HepG2 (cell line): ENCODE measurements at regions not wholly inside any gene's neighbourhood (a gene's known extent, or its start where the extent isn't known, plus 50 kb on each side); places are given as distances from the start of the nearest gene placed in this dataset.

Source experiments
- REST ChIP-seq, 2 experiments: IDR thresholded peaks; 2 replicates each; pipeline ENCODE4 v1.6.1; 2011 to 2012; ENCODE audit warnings: low read length in 2 of 2, borderline replicate concordance in 1 of 2, low read depth in 1 of 2, mild to moderate bottlenecking in 1 of 2, moderate library complexity in 1 of 2
- YY1 ChIP-seq: IDR thresholded peaks from 2 replicates; pipeline ENCODE4 v1.6.1; 2011; ENCODE audit warnings: low read length, low read depth, moderate library complexity, mild to moderate bottlenecking; ENCODE audit not compliant: insufficient read depth, insufficient replicate concordance
- ZBED4 ChIP-seq: sonication (generic); formaldehyde crosslinking; IDR thresholded peaks from 2 replicates; pipeline ENCODE4 v1.4.0; 2020; ENCODE audit warnings: missing genetic modification reagents, borderline replicate concordance
- ZNF292 ChIP-seq: sonication (generic); formaldehyde crosslinking; IDR thresholded peaks from 2 replicates; pipeline ENCODE4 v1.8.1; 2022; ENCODE audit warnings: mild to moderate bottlenecking, low read depth, missing genetic modification reagents, borderline replicate concordance
- ZNF639 ChIP-seq: conservative IDR thresholded peaks from 2 replicates; pipeline ENCODE4 v1.6.1; 2018; ENCODE audit warnings: missing genetic modification reagents
- ZNF646 ChIP-seq: sonication (generic); formaldehyde crosslinking; IDR thresholded peaks from 2 replicates; pipeline ENCODE4 v1.9.0; 2021; ENCODE audit warnings: mild to moderate bottlenecking, missing genetic modification reagents

GRCh38 chr13:88329066-88329465, 657.9 kb downstream of the SLITRK5 start (continued):
- no peak for TF ChIP-seq ZBED4 (CRISPR knock-in tag)
- TF ChIP-seq ZNF292 (CRISPR knock-in tag) = no peak
- TF ChIP-seq ZNF639 (CRISPR knock-in tag) = no peak
- TF ChIP-seq REST (IDR thresholded peaks at IDR 0.05; ENCODE audit: borderline replicate concordance in 1 of 2, low read depth in 1 of 2, low read length in 2 of 2) = no peak
- TF ChIP-seq ZNF646 (CRISPR knock-in tag) = no peak
- TF ChIP-seq YY1 = no peak
